Stimulated activated CD8-positive, alpha-beta memory T cell treated with anti-CD3 and anti-CD28 coated beads, Interleukin-12 subunit alpha, Interleukin-12 subunit beta, amount 100 ng/mL, for 24 hours (primary cell): ENCODE measurements at regions not wholly inside any gene's neighbourhood (a gene's known extent, or its start where the extent isn't known, plus 50 kb on each side); places are given as distances from the start of the nearest gene placed in this dataset.

Experiments
- DNase-seq: peaks from one replicate; pipeline ENCODE4 v3.0.0-alpha.2; 2020; ENCODE audit errors: extremely low read depth

- no peak for DNase-seq
Observed at GRCh38 chrX:39288592-39288991, 487.3 kb downstream of the MID1IP1 start.

- no peak for DNase-seq
Observed at GRCh38 chrX:39289827-39290226, 488.6 kb downstream of the MID1IP1 start.

GRCh38 chrX:39293203-39293602 is 491.9 kb downstream of the MID1IP1 start:
- DNase-seq, result no peak

GRCh38 chrX:39296472-39296871 is 495.2 kb downstream of the MID1IP1 start:
- DNase-seq, result no peak

GRCh38 chrX:39298821-39299220 is 497.6 kb downstream of the MID1IP1 start:
- DNase-seq, result no peak

- DNase-seq, result no peak
Observed at GRCh38 chrX:39299615-39300014, 498.4 kb downstream of the MID1IP1 start.

GRCh38 chrX:39301036-39301435 is 499.8 kb downstream of the MID1IP1 start:
- DNase-seq, result no peak

GRCh38 chrX:39302838-39303237 is 501.6 kb downstream of the MID1IP1 start:
- no peak for DNase-seq

- no peak for DNase-seq
Observed at GRCh38 chrX:39304746-39305145, 503.5 kb downstream of the MID1IP1 start.

- DNase-seq, result no peak
Observed at GRCh38 chrX:39307488-39307887, 506.2 kb downstream of the MID1IP1 start.

- DNase-seq, result no peak
Observed at GRCh38 chrX:39308126-39308525, 506.9 kb downstream of the MID1IP1 start.

- no peak for DNase-seq
Observed at GRCh38 chrX:39309018-39309635, 507.9 kb downstream of the MID1IP1 start.

- no peak for DNase-seq
Observed at GRCh38 chrX:39309721-39310152, 508.5 kb downstream of the MID1IP1 start.

- DNase-seq, result no peak
Observed at GRCh38 chrX:39310891-39311290, 509.6 kb downstream of the MID1IP1 start.

- DNase-seq, result no peak
Observed at GRCh38 chrX:39311646-39312045, 510.4 kb downstream of the MID1IP1 start.

- DNase-seq, result no peak
Observed at GRCh38 chrX:39313146-39313545, 511.9 kb downstream of the MID1IP1 start.

GRCh38 chrX:39318506-39319343 is 517.5 kb downstream of the MID1IP1 start:
- DNase-seq, result no peak

GRCh38 chrX:39320165-39320564 is 518.9 kb downstream of the MID1IP1 start:
- DNase-seq, result no peak

- no peak for DNase-seq
Observed at GRCh38 chrX:39322496-39322895, 521.2 kb downstream of the MID1IP1 start.

- no peak for DNase-seq
Observed at GRCh38 chrX:39324233-39324930, 523.1 kb downstream of the MID1IP1 start.

GRCh38 chrX:39327255-39327654 is 526.0 kb downstream of the MID1IP1 start:
- DNase-seq, result no peak

- no peak for DNase-seq
Observed at GRCh38 chrX:39327705-39328104, 526.4 kb downstream of the MID1IP1 start.

- no peak for DNase-seq
Observed at GRCh38 chrX:39328661-39329060, 527.4 kb downstream of the MID1IP1 start.
